Stimulated activated CD4-positive, alpha-beta T cell treated with anti-CD3 and anti-CD28 coated beads, Interleukin-4, amount 100 ng/mL, for 24 hours (primary cell): ENCODE measurements at regions not wholly inside any gene's neighbourhood (a gene's known extent, or its start where the extent isn't known, plus 50 kb on each side); places are given as distances from the start of the nearest gene placed in this dataset.
"Not testable (repeated sequence)": the region's sequence is repeated elsewhere in the genome, so short reads cannot be mapped to it uniquely, and the experiment has no call there.

Source experiments
- DNase-seq: peaks from one replicate; pipeline ENCODE4 v3.0.0-alpha.2; 2020

DNA sequence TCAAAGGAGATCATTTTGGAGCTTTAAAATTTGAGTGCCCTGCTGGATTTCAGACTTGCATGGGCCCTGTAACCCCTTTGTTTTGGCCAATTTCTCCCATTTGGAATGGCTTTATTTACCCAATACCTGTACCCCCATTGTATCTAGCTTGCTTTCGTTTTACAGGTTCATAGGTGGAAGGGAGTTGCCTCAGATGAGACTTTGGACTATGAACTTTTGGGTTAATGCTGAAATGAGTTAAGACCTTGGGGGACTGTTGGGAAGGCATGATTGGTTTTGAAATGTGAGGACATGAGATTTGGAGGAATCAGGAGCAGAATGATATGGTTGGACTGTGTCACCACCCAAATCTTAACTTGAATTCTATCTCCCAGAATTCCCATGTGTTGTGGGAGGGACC, 250.6 kb downstream of the MFSD1 start:
- DNase-seq: not testable (repeated sequence)

DNA sequence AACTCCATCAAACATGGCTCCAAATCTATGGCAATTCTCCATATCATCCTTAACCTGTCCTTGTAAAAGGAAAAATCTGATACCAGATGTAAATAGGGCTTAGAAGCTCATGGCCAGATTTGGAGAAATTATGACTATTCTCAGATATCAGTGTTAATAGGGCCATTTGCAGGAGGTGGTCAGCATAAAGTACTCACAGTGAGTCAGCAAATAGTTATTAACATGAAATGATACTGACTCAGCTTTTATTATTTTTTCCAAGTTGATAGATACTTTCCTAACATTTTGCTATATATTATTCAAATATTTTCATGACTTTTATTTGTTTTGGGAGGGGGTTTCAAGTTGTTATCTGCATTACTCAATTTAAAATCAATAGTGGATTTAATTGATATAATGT, 255.8 kb downstream of the MFSD1 start:
- no peak for DNase-seq

DNA sequence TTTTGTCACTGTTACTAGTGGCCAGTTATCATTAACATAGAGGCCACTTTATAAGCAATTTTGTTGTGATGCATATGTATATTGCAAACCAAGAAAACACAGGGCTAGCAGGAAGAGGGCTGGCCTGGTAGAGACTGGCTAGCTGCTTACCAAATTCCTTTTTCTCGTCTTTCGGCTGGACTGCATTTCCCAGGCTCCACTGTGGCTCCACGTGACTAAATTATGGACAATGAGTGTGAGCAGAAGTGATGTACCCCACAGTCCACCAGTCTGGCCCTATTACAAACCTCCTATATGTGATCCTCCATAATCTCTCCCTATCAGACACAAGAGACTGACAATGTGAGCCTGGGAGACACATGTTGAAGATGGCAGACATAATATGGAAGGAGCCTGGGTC, 257.0 kb downstream of the MFSD1 start:
- DNase-seq: no peak

DNA sequence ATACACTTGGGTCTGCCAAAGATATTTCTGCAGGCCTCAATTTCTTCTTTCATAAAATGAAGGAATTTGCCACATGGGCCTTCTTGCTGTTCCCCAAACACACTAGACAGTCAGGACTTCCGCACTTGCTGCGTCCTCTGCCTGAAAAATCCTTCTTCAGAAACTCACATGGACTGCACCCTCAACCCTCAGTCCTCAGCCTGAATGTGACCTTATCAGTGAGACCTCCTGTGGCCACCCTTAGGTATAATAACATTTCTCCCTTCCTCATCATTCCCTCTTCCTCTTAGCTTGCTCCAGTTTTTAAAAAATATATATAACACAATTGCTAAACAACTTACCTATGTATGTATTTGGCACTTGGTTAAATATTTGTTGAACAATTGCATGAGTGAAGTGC, 257.5 kb downstream of the MFSD1 start:
- no peak for DNase-seq

DNA sequence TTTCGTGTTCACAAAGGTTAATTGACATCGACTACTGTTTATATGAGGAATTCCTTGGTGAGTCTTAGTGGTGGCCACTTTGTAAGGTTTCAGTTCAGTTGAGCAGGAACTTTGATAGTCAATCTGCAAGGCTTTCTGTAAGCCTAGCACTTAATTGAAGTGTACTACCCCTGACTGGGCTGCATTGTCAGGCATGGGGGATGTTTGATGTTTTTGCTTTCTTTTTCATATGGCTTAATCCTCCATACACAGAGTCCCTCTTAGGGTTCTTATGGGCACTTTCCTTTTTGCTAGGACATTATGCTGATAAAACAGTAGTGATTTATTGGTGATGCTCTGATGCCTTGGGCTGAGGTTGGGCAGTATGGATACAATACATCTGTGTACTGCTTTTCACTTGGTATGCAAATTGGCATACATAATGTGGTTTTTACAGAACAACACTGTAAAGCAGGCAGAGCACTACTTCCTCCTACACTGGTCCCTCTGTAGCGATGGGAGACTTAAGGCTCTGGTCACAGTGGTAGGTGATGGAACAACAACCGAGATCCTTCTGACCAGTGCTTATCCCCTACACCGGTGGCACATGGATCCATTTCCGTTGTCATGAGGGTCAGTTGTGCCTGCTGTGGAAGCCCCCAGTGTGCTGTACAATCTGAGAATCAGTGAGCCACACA, 261.0 kb downstream of the MFSD1 start:
- DNase-seq: no peak

DNA sequence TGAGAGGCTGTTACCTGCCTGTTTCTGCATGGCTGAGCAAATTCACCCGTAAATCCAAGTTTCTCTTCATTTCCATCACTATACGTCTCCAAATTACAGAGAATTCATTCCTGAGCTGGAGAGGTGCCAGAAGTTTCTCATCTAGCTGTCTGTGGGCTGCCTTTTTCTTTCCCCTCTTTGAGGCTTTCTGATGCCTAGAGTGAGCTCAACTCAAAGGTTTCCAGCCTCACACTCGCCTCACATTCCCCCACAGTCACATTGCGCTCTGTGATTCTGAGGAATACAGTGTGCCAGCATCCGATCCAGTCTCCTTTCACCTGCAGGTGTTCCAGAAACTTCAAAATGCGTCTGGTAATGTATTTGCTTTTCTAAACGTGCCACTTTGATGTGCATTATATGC, 267.2 kb downstream of the MFSD1 start, which contains the start of gene IQCJ:
TSS of gene IQCJ (plus strand) at position 229 of the 400 bp plus-strand sequence.
- DNase-seq: no peak

DNA sequence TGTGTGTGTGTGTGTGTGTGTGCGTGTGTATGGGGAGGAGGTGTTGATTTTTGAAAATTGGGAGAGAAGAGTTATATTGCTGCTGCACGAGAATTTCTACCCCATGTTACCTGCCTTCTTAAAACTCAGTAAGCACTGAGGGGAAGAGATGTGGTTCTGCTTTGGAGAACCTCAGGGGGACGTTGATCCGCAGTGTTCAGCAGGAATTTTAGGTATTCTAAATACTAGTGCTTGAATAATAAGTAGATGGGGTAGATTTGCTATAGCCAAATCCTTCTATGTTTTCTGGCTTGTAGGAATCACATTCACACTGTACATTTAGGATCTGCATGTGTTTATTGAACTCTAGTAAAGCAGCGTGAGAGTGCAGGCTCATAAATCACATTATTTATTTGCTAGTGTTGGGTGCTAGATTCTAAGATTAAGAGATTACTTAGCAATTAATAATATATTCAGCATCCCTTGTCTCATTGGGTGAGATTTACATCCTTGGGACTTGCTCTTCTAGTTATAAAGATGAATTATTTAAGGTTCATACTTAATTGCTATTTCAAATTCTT, 268.1 kb downstream of the MFSD1 start:
- DNase-seq: no peak

DNA sequence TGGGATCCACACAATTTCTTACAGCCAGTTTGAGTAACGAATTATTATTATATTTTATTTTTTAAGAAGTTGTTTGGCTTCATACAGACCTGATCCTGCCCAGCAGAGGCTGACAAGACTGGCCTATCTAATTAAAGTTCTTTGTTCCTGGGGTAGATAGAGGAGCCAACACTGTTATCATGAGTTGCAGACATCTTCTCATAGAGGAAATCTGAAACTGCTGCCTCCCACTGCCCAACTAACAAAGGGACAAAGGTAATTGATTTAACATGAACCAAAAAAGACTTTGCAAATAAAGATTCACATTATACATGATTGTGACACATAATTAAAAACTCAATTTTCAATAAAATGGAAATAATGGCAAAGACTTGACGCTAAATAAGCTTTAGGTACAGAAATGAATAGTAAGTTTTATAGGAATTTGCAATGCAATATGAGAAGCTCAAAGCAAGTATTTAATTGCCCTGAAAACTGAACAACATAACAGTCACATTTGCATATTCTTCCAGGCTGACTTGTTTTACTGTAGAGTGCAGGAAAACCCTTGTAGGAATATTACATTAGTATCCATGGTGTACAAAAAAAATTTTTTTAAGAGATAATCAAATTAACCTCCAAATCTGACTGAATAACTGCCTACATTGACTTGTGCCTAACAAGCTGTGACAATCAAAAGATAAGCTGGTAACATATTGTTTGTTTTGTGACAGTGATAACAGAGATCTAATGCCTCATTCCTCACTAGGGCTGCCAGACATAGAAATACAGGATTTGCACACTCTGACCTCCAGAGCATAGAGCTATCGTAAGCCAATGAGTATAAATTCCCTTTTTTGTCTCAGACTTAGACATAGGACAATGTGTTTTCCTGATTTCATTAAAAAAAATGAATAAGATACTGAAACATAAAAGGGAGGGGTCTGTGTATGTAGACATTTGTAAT, 273.2 kb downstream of the MFSD1 start:
- DNase-seq: no peak

DNA sequence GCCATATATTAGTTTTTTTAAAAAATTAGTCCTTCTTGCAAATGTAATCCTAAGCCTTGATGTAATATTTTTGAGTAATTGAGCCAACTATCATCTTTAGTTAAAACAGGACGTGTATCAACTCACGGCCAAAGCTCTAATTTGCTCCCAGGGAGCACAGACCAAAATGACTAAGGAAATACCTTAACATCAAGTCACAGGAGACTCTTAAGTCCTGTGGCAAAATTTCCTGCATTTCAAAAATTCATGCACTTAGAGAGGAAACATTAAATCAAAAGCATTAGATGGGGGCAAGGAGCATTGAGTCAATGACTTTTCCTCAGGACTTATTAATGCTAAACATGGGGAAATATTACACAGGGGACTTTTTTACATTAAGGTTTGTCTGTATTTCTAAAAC, 276.0 kb downstream of the MFSD1 start:
- no peak for DNase-seq

DNA sequence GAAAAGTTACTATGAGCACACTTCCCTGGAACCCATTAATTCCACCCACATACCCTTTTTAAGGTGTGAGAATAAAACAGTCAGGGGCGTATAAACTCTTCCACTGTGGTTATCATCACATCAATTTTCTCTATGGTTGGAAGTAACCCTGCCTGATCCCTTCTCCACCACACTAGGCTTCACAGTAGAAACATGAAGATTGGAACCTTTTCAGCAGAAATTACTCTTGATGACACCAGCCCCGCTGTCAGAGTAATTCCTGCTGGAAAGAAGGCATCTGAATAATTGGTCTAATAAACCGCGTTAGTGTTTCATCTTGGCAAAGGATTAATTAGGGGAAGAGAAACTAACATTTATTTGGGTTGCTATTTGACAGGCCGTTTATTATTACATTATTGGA, 278.4 kb downstream of the MFSD1 start:
- DNase-seq: no peak

DNA sequence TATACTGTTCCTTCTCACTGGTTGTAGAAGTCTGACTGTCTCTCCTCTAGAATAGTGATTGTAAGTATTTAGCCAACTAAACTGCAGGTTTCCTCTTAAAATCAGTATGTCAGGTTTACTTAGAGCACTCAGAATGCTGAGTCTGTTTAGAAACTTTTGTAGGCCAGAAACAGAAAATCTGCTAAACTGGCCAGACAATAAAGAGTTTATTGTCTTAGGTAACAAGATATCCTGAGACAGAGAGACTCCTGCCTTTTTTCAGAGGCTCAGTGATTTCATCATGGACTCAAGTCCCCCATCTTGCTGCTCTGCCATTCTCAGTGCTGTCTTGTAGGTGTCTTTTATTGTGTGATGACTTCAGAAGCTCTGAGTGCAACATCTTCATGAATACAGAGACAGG, 279.0 kb downstream of the MFSD1 start:
- DNase-seq: no peak

DNA sequence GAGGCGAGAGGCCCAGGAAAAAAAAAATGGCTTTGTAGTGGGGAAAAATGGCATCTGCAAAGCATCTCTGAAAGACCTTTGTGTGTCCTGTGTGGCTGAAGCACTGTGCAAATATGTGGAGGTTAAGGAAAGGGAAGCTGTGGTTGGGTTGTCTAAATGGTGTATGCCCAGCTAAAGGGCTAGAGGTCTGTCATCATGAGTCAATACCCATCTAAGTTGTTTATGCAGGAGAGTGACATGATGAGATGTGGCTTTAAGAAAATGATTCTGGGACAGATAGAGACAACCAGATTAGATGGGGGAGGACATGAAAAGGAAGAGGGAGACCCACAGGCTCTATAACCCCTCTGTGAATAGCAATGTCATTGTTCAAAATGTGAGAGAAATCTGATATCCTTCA, 280.7 kb downstream of the MFSD1 start:
- no peak for DNase-seq

DNA sequence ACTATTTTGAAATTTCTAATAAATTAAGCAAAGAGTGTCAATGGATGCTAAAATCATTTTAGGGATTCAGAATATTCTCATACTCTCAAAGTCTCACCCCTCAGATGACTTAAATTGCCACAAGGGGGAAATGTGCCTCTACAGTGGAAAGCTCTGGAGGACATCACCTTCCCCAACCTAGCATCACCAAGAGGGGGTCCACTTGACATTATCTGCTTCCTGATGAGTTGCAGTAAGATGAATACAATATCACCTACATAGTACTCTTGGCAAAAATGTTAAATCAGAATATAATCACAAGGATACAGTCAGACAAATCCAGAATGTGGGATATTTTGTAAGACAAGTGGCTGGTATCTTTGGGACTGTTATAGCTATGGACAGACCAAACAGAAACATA, 290.1 kb downstream of the MFSD1 start:
- DNase-seq: no peak

DNA sequence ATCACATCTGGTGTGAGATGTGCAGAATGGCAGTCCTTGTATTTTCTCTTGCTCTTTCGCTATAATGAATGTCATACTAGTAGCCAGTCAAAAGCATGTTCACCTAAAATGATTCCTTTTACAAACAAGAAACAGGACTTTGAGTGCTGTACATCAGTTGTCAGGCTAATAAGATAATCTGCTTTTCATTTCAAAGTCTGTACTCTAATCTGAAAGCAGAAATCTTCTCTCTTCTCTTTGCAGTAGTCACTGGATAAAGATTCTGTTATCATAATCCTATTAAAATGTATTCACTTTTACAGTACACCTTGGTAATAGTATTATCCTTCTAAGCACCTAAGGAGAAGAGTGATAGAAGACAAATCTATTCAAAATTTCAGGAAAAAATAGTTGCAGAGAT, 300.1 kb downstream of the MFSD1 start:
- no peak for DNase-seq

DNA sequence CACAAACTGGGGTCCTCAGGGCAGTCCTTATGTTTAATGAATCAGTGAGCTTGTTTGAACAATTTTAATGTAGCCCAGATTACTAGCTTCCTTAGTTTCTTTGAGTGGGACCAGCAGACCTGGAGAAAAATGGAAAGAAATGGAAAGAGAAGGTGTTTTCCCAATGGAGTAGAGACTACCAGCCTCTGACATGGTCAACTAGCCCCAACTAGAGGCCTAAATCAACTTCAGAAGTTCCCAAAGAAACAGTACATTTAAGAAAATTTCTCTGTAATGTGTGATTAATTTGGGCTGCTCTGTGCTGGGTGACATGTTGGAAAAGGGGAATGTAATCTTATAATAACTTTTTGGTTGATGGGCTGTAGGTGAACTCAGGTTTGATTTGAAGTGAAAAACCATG, 310.9 kb downstream of the MFSD1 start:
- DNase-seq: no peak

DNA sequence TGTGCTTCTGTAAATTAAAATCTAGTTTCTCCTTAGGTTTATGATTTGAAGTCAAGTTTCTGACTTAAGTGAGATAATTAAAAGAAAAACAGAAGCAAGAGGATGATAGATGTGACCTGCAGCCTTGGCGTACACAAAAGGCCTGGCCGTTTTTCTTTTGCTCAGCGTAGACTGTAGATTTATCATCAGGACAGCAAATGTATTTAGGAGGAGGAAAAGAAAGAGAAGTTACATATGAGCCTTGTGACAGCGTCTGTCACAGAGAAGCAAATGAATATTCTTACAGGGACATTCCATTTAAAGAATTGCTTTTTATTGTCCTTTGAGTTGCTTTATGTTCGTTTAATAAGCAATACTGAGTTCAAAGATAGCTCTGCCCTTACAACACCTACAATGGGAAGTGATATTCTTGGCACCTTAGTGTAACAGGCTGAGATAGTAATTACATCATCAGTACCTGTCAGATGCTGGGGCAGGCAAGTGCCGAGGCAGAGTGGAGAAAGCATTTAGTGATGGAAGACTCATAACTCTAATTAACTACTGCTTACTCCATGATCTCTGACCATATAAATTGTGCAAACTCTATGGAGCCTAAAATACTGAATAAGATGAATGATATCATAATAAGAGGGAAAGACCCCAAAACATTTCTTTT, 311.5 kb downstream of the MFSD1 start:
- DNase-seq: no peak

DNA sequence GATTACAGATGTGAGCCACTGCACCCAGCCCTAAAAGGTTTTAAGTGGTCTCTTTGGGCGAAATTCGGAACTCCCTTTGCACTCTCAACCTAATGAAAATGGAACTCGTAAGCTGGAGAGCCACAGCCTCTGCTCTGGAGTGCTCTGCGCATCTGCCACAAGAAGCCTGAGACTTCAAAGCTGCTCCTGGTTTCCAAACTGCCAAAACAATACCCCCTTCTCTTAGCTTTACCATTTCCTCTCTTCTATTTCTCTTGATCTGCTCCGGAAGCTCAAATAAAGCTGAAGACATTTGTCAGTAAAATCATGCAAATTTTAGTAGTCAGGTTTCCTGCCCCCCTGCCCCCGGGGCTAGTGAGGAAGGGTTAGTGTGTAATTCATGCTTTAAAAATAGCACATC, 312.7 kb downstream of the MFSD1 start:
- no peak for DNase-seq

DNA sequence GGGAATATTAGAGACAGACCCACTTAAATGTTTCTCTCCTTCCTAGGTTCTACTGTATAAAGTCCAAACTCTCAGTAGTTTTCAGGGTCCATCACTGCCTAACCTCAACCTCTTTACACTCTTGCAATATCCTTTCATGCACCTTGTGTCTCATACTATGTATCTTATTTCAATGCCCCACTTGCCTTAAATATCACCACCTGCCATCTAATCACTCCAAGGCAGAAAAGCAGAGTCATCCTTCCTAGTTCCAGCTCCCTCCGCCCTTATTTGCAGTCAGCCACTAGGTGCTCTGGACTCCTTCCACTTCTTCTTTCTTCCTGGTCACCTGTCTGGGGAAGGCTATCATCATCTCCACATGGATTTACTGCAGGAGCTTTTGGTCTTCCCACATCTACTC, 322.0 kb downstream of the MFSD1 start:
- no peak for DNase-seq

DNA sequence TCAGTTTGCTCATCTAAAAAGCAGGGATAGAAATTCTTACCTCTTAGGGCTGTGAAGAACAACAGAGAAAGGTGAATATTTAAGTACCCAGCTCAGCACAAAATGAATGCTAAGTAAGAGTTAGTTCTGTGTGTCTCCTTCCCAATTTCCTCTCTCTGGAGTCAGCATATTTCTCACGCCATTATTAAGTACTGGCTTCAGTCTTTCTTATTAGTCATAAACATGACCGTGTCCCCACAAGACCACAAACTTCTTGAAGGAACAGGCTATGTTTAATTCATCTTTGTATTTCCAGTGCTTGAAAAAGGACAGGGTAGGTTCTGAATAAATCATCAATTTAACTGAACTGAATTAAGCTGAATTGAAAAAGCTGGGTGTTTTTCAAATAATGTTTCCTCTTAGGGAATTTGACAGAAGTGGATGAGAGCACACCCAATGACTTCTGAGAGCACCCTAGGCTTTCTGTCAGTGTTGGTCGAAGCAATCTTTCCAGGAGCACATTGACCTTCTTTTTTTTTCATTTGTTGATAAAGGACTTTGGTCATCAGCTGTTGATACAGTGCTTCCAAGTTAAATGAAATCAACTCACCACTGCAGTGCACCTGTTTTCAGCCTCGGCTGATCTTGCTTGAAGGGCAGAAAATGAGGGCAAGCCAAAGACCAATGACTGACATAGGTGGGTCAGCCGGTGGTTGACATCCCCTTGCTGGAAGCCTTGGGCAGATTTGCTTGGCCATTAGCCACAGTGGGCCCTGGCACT, 324.6 kb downstream of the MFSD1 start:
- no peak for DNase-seq

DNA sequence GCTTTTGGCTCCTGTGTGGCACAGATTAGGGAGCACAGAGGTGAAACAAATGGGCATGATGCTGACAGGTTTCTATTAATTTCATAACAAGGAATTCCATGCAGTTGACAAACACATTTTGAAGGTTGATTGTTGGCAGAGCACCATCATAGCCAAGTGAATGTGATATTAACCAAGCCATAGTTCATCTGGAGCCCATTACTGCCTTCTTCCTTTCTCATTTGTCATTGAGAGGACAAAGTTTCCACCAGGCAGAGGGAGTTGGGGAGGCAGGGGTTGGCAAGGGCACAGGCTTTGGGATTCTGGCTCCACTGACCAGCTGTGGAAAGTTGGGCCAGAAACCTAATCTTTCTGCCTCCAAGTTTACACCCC, 325.2 kb downstream of the MFSD1 start:
- DNase-seq: no peak

DNA sequence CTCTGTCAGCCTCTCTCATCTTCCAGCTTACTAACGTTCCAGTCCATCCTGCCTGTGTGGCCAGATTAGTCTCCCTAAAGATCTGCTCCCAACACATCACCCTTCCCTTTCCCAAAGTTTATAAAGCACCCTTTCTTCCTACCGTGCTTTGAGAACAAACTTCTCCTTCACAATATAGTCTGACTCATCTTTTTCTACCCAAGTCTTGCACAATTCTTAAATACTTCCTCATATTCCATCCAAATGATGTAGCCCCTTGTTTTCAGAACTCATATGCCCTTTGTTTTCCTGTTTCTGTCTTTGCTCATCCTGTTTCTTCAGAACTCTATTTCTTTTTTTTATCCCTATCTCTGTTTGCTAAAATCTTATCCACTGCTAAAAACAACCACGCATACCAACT, 326.8 kb downstream of the MFSD1 start:
- DNase-seq: no peak

DNA sequence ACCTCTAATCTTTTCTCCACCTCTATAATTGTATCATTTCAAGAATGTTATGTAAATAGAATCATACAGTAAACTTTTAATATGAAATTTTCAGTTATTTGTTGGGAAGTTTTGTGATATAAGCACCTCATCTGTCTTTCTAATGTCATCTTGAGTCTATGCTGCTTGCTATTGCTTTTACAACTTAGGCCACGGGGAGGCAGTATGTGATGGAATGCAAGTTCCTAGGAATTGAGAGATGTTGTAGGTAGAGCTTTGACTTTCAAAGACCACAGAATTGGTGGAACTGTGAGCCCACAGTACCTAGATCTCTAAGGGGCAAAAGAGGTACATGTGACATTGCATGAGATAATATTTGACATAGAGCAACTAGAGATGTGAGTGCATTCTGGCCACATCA, 328.3 kb downstream of the MFSD1 start:
- no peak for DNase-seq

DNA sequence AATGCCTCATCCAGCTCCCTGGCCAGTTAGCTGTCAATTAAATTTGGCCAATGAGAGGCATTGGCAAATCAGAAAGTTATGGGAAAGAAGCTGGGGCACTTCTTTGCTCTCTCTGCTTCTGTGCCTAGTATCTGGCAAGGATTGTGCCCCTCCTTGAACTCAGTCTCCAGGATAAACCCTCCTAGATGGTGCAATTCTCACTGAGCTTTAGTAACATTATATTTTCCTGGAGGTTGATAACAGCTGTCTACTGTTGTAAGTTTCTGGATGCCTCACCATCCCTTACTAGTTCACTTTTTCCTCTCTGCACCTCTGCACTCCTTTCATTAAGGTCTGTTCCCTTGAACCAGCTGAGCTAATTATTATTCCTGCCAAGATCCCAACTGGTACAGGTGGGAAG, 329.5 kb downstream of the MFSD1 start:
- DNase-seq: no peak
